ENCODE measurements at regions not wholly inside any gene's neighbourhood (a gene's known extent, or its start where the extent isn't known, plus 50 kb on each side); places are given as distances from the start of the nearest gene placed in this dataset.

GRCh38 chr4:181293541-181293940 lies 949.7 kb upstream of the TENM3 start:
- POLR2A ChIA-PET: no interaction called here
- 0 out of 5 replicates have a peak, but pooled peaks cover 0 to 7% of the 10 kb centered on the region in 2 experiments for H3K27me3 ChIP-seq (ENCODE audit: control insufficient read depth in 1 of 2, insufficient read depth in 2 of 2, low read length in 2 of 2)
- intact Hi-C loops (cut with micrococcal nuclease; ENCODE audit: unreplicated experiment) (no loop called here), in situ Hi-C loops (cut with HindIII; ENCODE audit: extremely low pct_ligation_motif_present, low pct_unique_long_range_greater_than_20kb) (no loop called here)
- no peaks in the 10 kb centered on the region for H4K20me1 ChIP-seq (ENCODE audit: insufficient read depth, low read length)
- FAIRE-seq: no peak
- no peak overlapping the region for H2AFZ ChIP-seq (ENCODE audit: low read length)
- H3K36me3 ChIP-seq (replicated peaks in 1 of 2; ENCODE audit: control insufficient read depth in 1 of 2, insufficient read depth in 2 of 2, low read length in 2 of 2): no peaks in the 10 kb centered on the region
- H3K27ac ChIP-seq (ENCODE audit: extremely low read length, insufficient read depth, low read length): no peak overlapping the region
- no peak overlapping the region for H3K4me3 ChIP-seq (replicated peaks in 1 of 3; ENCODE audit: insufficient read depth in 1 of 3, low read depth in 2 of 3, low read length in 3 of 3)
- no peaks in the 10 kb centered on the region for H3K79me2 ChIP-seq (ENCODE audit: insufficient read depth, low read length)
- no peaks in the 10 kb centered on the region for H3K4me1 ChIP-seq (ENCODE audit: insufficient read depth, low read length)
- no peak for TF ChIP-seq ZNF747 (CRISPR knock-in tag; IDR thresholded peaks at IDR 0.05; ENCODE audit: borderline replicate concordance)
- TF ChIP-seq ZKSCAN1 (IDR thresholded peaks at IDR 0.05; ENCODE audit: low read length): no peak
- TF ChIP-seq ZNF883 (CRISPR knock-in tag; IDR thresholded peaks at IDR 0.05; ENCODE audit: not compliant biosample characterization): no peak
- TF ChIP-seq JARID2 (CRISPR knock-in tag; IDR thresholded peaks at IDR 0.05; ENCODE audit: insufficient replicate concordance): no peak
- TF ChIP-seq ZSCAN29 (CRISPR knock-in tag; conservative IDR thresholded peaks at IDR 0.05): no peak
- no peak for TF ChIP-seq ZNF510 (CRISPR knock-in tag; IDR thresholded peaks at IDR 0.05; ENCODE audit: low read depth)
- no peak for TF ChIP-seq CC2D1A (CRISPR knock-in tag; IDR thresholded peaks at IDR 0.05)
- TF ChIP-seq U2AF1 (optimal IDR thresholded peaks at IDR 0.05; ENCODE audit: low read depth, low read length): no peak
- TF ChIP-seq ZNF441 (CRISPR knock-in tag; IDR thresholded peaks at IDR 0.05; ENCODE audit: borderline replicate concordance): no peak
- no peak for TF ChIP-seq ZC3H13 (CRISPR knock-in tag; IDR thresholded peaks at IDR 0.05)
- no peak for TF ChIP-seq SALL1 (CRISPR knock-in tag; IDR thresholded peaks at IDR 0.05)
- no peak for TF ChIP-seq ATAD3A (CRISPR knock-in tag; IDR thresholded peaks at IDR 0.05)
- no peak for TF ChIP-seq HNF4A (CRISPR knock-in tag; IDR thresholded peaks at IDR 0.05)
- TF ChIP-seq IRX3 (CRISPR knock-in tag; IDR thresholded peaks at IDR 0.05; ENCODE audit: borderline replicate concordance, low read depth): no peak
- no peak for TF ChIP-seq CBFB (CRISPR knock-in tag; IDR thresholded peaks at IDR 0.05)
- TF ChIP-seq MLLT10 (CRISPR knock-in tag; IDR thresholded peaks at IDR 0.05): no peak
- TF ChIP-seq HNF1A (IDR thresholded peaks at IDR 0.05; ENCODE audit: low read depth): no peak
- no peak for TF ChIP-seq HNF1A (CRISPR knock-in tag; IDR thresholded peaks at IDR 0.05; ENCODE audit: borderline replicate concordance)
- no peak for TF ChIP-seq HINFP (CRISPR knock-in tag; IDR thresholded peaks at IDR 0.05; ENCODE audit: low read depth)
- TF ChIP-seq ZFAT (CRISPR knock-in tag; conservative IDR thresholded peaks at IDR 0.05): no peak
- CTCF ChIA-PET (ENCODE audit: low intra/inter-chr PET ratio, low total read pairs): no interaction called here
- H3K4me2 ChIP-seq (ENCODE audit: low read depth, low read length): no peak overlapping the region
- DNase-seq (ENCODE audit: low spot score): no peak
- no TSS peak for BruUV-seq (replicated peaks)
- no peak overlapping the region for H3K9ac ChIP-seq (ENCODE audit: insufficient read depth, low read depth, low read length)
- 15% methylated on average over 10 of the region's 10 CpGs for WGBS (ENCODE audit: low lambda C conversion rate)
- no peaks in the 10 kb centered on the region for H3K9me3 ChIP-seq (ENCODE audit: low read length)
- no peak for ATAC-seq

Data from HepG2 (cell line).